Breast epithelium (tissue), 4 donors: ENCODE measurements at regions not wholly inside any gene's neighbourhood (a gene's known extent, or its start where the extent isn't known, plus 50 kb on each side); places are given as distances from the start of the nearest gene placed in this dataset.
A peak's percentile ranks its signal among the peaks of the same experiment; 100 is the strongest.

Source experiments
- DNase-seq, 2 donors: peaks; one replicate each; pipeline ENCODE4 v3.0.0-alpha.2; 2019; ENCODE audit warnings: low spot score in 2 of 2
- H3K27ac ChIP-seq, 2 donors: fragments of 200-600 bp; sonication (generic) in 1 of 2; one replicate each; pipeline ENCODE4 v1.5.1; 2016 to 2019; ENCODE audit warnings: mild to moderate bottlenecking in 1 of 2
- H3K27me3 ChIP-seq, 2 donors: fragments of 200-600 bp; sonication (generic) in 1 of 2; one replicate each; pipeline versions ENCODE4 v1.5.1 to v1.6.0; 2017 to 2019; ENCODE audit warnings: control low read depth in 1 of 2, mild to moderate bottlenecking in 1 of 2
- H3K36me3 ChIP-seq: fragments of 200-600 bp; one replicate; pipeline ENCODE4 v1.5.1; 2019
- H3K4me1 ChIP-seq, 2 donors: fragments of 200-600 bp; sonication (generic); one replicate each; pipeline ENCODE4 v1.5.1; 2016 to 2019; ENCODE audit warnings: control low read depth in 1 of 2
- H3K4me3 ChIP-seq, 3 donors: fragments of 200-600 bp; sonication (generic); 1 replicate in 2 of 3; 2 replicates in 1 of 3; pipeline ENCODE4 v1.5.1; 2016 to 2019; ENCODE audit warnings: mild to moderate bottlenecking in 3 of 3, moderate library complexity in 2 of 3
- H3K9me3 ChIP-seq, 2 donors: fragments of 200-600 bp; sonication (generic) in 1 of 2; one replicate each; pipeline ENCODE4 v1.5.1; 2016 to 2019; ENCODE audit warnings: control low read depth in 1 of 2
- POLR2A ChIP-seq: fragments of 450-650 bp; IDR thresholded peaks from one replicate; pipeline ENCODE4 v1.6.1; 2016; ENCODE audit warnings: antibody characterized with exemption, mild to moderate bottlenecking, moderate library complexity
- POLR2AphosphoS5 ChIP-seq, 3 donors: sonication (generic); formaldehyde crosslinking; IDR thresholded peaks; one replicate each; pipeline ENCODE4 v1.6.1; 2017; ENCODE audit warnings: antibody characterized with exemption in 3 of 3
- intact Hi-C: fragments of 100-400 bp; cut with DNase I; formaldehyde crosslinking; loops from one replicate; pipeline ENCODE4 v1.15.1; 2023; ENCODE audit warnings: low total_unique reads
- TF ChIP-seq, protein P1 (sequence below), 3 donors: fragments of 450-650 bp; IDR thresholded peaks; one replicate each; pipeline ENCODE4 v1.5.1; 2016 to 2017; ENCODE audit warnings: antibody characterized with exemption in 3 of 3, mild to moderate bottlenecking in 3 of 3, moderate library complexity in 3 of 3

DNA sequence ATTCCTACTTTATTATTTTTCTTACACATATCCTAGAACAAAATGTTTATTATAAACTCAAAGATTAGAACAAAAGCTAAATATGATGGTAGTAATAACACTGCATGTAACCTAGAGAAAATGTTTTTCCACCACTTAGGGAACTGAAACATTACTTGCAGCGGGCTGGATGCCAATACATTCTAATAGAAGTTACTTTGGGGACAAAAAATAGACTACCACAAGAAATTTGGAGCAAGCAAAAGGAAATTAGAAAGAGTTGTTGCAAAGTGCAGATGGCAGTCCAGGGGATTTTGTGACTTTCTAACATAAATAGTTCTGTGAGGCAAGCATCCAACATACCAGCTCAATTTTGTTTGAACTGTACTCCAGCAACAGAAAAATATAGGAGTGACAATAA is 255.3 kb upstream of the GRIN3A start:
- H3K27ac ChIP-seq = no peak overlapping the region
- no peaks in the 10 kb centered on the region for H3K9me3 ChIP-seq
- no peak for DNase-seq
- H3K27me3 ChIP-seq = no peaks in the 10 kb centered on the region
- H3K36me3 ChIP-seq = no peaks in the 10 kb centered on the region
- intact Hi-C loops = no loop called here
- TF ChIP-seq, protein P1, sequence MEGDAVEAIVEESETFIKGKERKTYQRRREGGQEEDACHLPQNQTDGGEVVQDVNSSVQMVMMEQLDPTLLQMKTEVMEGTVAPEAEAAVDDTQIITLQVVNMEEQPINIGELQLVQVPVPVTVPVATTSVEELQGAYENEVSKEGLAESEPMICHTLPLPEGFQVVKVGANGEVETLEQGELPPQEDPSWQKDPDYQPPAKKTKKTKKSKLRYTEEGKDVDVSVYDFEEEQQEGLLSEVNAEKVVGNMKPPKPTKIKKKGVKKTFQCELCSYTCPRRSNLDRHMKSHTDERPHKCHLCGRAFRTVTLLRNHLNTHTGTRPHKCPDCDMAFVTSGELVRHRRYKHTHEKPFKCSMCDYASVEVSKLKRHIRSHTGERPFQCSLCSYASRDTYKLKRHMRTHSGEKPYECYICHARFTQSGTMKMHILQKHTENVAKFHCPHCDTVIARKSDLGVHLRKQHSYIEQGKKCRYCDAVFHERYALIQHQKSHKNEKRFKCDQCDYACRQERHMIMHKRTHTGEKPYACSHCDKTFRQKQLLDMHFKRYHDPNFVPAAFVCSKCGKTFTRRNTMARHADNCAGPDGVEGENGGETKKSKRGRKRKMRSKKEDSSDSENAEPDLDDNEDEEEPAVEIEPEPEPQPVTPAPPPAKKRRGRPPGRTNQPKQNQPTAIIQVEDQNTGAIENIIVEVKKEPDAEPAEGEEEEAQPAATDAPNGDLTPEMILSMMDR (IDR thresholded peaks at IDR 0.05) = no peak
- TF ChIP-seq POLR2AphosphoS5 (IDR thresholded peaks at IDR 0.05) (no peak), POLR2A (no peak)
- no peaks in the 10 kb centered on the region for H3K4me1 ChIP-seq
- H3K4me3 ChIP-seq = no peak overlapping the region

DNA sequence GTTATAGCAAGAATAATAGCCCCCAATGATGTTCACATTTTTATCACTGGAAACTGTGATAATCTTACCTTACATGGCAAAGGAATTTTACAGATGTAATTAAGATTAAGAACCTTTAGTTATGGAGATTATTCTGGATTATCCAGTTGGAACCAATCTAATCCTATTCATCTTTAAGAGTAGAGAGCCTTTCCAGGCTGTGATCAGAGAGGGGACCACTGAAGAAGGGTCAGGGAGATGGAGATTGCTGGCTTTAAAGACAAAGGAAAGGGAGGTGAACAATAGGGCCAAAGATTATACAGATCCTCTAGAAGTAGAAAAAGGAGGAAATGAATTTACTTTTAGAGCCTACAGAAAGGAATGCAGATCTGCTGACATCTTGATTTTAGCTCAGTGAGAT is 253.5 kb upstream of the GRIN3A start:
- no peaks in the 10 kb centered on the region for H3K9me3 ChIP-seq
- H3K4me3 ChIP-seq = no peak overlapping the region
- DNase-seq = no peak
- no peaks in the 10 kb centered on the region for H3K4me1 ChIP-seq
- no peaks in the 10 kb centered on the region for H3K27me3 ChIP-seq
- intact Hi-C loops = no loop called here
- no peak overlapping the region for H3K27ac ChIP-seq
- no peaks in the 10 kb centered on the region for H3K36me3 ChIP-seq
- TF ChIP-seq, protein P1 (IDR thresholded peaks at IDR 0.05) = no peak
- no peak for TF ChIP-seq POLR2A
- TF ChIP-seq POLR2AphosphoS5 (IDR thresholded peaks at IDR 0.05) = no peak

GRCh38 chr9:101977614-101978210 is 239.3 kb upstream of the GRIN3A start:
- no peak overlapping the region for H3K27ac ChIP-seq
- intact Hi-C loops = no loop called here
- no peak for TF ChIP-seq POLR2A
- TF ChIP-seq, protein P1 (IDR thresholded peaks at IDR 0.05) = peak in 2 of 3 donors; percentile 42 to 45

DNA sequence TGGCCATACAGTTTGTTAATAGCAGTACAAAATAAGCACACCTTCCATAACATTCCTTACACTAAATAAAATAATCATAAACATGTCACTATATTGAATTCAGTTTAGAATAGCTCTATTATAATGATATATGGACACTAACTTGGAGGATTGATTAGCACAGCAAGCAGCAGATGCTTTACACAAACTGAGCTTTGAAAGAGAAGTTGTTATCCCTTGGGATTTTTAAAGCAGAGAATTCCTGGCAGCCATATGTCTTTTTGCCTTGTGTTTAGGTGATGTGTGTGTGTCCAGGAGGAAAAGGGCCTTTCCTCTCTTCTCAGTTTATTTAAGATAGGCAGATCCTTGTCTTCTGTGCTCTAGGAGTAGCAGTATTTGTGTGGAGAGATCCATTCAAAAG is 232.2 kb upstream of the GRIN3A start:
- H3K9me3 ChIP-seq = no peaks in the 10 kb centered on the region
- H3K27ac ChIP-seq = no peak overlapping the region
- DNase-seq = no peak
- intact Hi-C loops = no loop called here
- no peak overlapping the region for H3K4me3 ChIP-seq
- TF ChIP-seq, protein P1 (IDR thresholded peaks at IDR 0.05) = no peak
- no peak for TF ChIP-seq POLR2A
- TF ChIP-seq POLR2AphosphoS5 (IDR thresholded peaks at IDR 0.05) = no peak
- H3K36me3 ChIP-seq = no peaks in the 10 kb centered on the region
- no peaks in the 10 kb centered on the region for H3K4me1 ChIP-seq
- no peaks in the 10 kb centered on the region for H3K27me3 ChIP-seq

More at GRCh38 chr9:101977614-101978210, 239.3 kb upstream of the GRIN3A start:
- Histone ChIP-seq H3K4me1 (no peaks in the 10 kb centered on the region), H3K36me3 (no peaks in the 10 kb centered on the region), H3K4me3 (no peak overlapping the region), H3K27me3 (no peaks in the 10 kb centered on the region), H3K9me3 (no peaks in the 10 kb centered on the region)
- DNase-seq = no peak

GRCh38 chr9:101968392-101968791 is 229.9 kb upstream of the GRIN3A start:
- DNase-seq = no peak
- H3K9me3 ChIP-seq = no peaks in the 10 kb centered on the region
- H3K27me3 ChIP-seq = no peaks in the 10 kb centered on the region
- no peaks in the 10 kb centered on the region for H3K36me3 ChIP-seq
- intact Hi-C loops = no loop called here
- TF ChIP-seq POLR2A (no peak), POLR2AphosphoS5 (IDR thresholded peaks at IDR 0.05) (no peak)
- TF ChIP-seq, protein P1 (IDR thresholded peaks at IDR 0.05) = no peak
- no peak overlapping the region for H3K27ac ChIP-seq
- H3K4me1 ChIP-seq = no peaks in the 10 kb centered on the region
- H3K4me3 ChIP-seq = no peak overlapping the region
